ENCODE measurements at regions not wholly inside any gene's neighbourhood (a gene's known extent, or its start where the extent isn't known, plus 50 kb on each side); places are given as distances from the start of the nearest gene placed in this dataset.

- no peak for TF ChIP-seq CTCF (IDR thresholded peaks at IDR 0.05; ENCODE audit: low read depth, low read length, poor library complexity, severe bottlenecking)
- TF ChIP-seq EZH2phosphoT487 (IDR thresholded peaks at IDR 0.05; ENCODE audit: borderline replicate concordance, low read length), result no peak
These were observed 358.0 kb downstream of the TAF11L14 start for GRCh38 chr5:17992291-17992690.
